IMR-90 (cell line): ENCODE measurements at regions not wholly inside any gene's neighbourhood (a gene's known extent, or its start where the extent isn't known, plus 50 kb on each side); places are given as distances from the start of the nearest gene placed in this dataset.

Experiments used
- CEBPB ChIP-seq: IDR thresholded peaks from 2 replicates; pipeline ENCODE4 v1.6.1; 2012; ENCODE audit warnings: low read depth, low read length, improper control_type of control experiment
- FOS ChIP-seq: fragments of 150-350 bp; IDR thresholded peaks from 2 replicates; pipeline ENCODE4 v1.6.1; 2016; ENCODE audit warnings: low read depth, low read length
- POLR2A ChIP-seq: IDR thresholded peaks from 2 replicates; pipeline ENCODE4 v1.6.1; 2012; ENCODE audit warnings: mild to moderate bottlenecking, low read depth, low read length
- RCOR1 ChIP-seq: IDR thresholded peaks from 2 replicates; pipeline ENCODE4 v1.6.1; 2012; ENCODE audit warnings: mild to moderate bottlenecking, low read length, improper control_type of control experiment; ENCODE audit not compliant: insufficient replicate concordance
- SMC3 ChIP-seq: fragments of 150-350 bp; IDR thresholded peaks from 2 replicates; pipeline ENCODE4 v1.6.1; 2016; ENCODE audit warnings: low read depth, mild to moderate bottlenecking, antibody characterized with exemption, low read length, moderate library complexity
- TF ChIP-seq, protein P1 (sequence below): conservative IDR thresholded peaks from 2 replicates; pipeline ENCODE4 v1.5.1; 2012; ENCODE audit warnings: mild to moderate bottlenecking, low read depth, low read length, improper control_type of control experiment
- TF ChIP-seq, protein P2 (sequence below): fragments of 150-350 bp; IDR thresholded peaks from 2 replicates; pipeline ENCODE4 v1.6.1; 2017; ENCODE audit warnings: mild to moderate bottlenecking, antibody characterized with exemption, low read length, low read depth

DNA sequence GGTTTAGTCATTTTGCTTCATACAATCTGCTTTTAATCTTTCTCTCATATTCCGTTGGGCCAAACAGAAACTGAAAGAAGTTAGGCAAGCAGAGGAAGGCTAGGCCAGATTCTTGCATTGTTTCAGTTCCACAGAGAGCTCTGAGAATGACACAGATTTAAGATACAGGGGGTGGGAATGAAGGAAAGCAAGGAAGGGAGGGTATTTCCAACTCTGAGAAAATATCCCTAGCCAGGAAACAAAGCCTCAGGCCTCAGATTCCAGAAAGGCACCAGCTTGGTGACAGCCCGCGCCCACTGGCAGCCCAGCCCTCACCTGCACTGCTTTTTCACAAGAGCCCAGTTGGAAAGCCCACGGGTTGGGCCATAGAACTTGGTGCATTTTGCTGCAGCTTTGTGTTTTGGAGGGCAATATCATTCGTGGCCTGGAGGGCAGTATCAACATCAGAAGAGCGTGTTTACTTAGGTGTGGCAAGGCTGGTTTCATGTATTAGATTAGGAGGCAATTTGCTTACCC, 63.5 kb downstream of the ENC1 start:
- TF ChIP-seq, protein P1, sequence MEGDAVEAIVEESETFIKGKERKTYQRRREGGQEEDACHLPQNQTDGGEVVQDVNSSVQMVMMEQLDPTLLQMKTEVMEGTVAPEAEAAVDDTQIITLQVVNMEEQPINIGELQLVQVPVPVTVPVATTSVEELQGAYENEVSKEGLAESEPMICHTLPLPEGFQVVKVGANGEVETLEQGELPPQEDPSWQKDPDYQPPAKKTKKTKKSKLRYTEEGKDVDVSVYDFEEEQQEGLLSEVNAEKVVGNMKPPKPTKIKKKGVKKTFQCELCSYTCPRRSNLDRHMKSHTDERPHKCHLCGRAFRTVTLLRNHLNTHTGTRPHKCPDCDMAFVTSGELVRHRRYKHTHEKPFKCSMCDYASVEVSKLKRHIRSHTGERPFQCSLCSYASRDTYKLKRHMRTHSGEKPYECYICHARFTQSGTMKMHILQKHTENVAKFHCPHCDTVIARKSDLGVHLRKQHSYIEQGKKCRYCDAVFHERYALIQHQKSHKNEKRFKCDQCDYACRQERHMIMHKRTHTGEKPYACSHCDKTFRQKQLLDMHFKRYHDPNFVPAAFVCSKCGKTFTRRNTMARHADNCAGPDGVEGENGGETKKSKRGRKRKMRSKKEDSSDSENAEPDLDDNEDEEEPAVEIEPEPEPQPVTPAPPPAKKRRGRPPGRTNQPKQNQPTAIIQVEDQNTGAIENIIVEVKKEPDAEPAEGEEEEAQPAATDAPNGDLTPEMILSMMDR, result no peak
- TF ChIP-seq SMC3 (no peak), CEBPB (no peak), FOS (no peak), POLR2A (no peak), RCOR1 (no peak)
- TF ChIP-seq, protein P2, sequence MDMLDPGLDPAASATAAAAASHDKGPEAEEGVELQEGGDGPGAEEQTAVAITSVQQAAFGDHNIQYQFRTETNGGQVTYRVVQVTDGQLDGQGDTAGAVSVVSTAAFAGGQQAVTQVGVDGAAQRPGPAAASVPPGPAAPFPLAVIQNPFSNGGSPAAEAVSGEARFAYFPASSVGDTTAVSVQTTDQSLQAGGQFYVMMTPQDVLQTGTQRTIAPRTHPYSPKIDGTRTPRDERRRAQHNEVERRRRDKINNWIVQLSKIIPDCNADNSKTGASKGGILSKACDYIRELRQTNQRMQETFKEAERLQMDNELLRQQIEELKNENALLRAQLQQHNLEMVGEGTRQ, result no peak
